H1 (cell line): ENCODE measurements at regions not wholly inside any gene's neighbourhood (a gene's known extent, or its start where the extent isn't known, plus 50 kb on each side); places are given as distances from the start of the nearest gene placed in this dataset.

Experiments used
- CTCF ChIA-PET: fragments of 300-600 bp; sonication (Branson Sonifier 250); formaldehyde crosslinking; loops from one replicate; lab custom pipeline; 2021; ENCODE audit not compliant: partially characterized antibody; lab: Charles Lee
- POLR2A ChIA-PET: fragments of 300-600 bp; sonication (Branson Sonifier 250); formaldehyde crosslinking; loops from one replicate; lab custom pipeline; 2021; ENCODE audit warnings: inconsistent platforms; ENCODE audit not compliant: partially characterized antibody; lab: Charles Lee
- DNase-seq, 2 experiments: peaks; one replicate each; pipeline versions ENCODE4 v3.0.0 to v3.0.0-alpha.2; 2010 to 2022; ENCODE audit warnings: low spot score in 2 of 2, low read depth in 1 of 2, mixed read lengths in 1 of 2
- FAIRE-seq: peaks from 2 replicates; lab custom pipeline; 2011; peaks lifted over from hg19 to GRCh38; lab: Jason Lieb, UNC
- H2AFZ ChIP-seq: 2 replicates; pipeline ENCODE4 v1.8.1; 2012; ENCODE audit warnings: low read length, inconsistent platforms
- H2AK5ac ChIP-seq: 2 replicates; pipeline ENCODE4 v1.6.1; 2013; ENCODE audit warnings: low read depth, low read length
- H2BK120ac ChIP-seq: replicated peaks from 2 replicates; pipeline ENCODE3; 2013; ENCODE audit warnings: low read depth, low read length, inconsistent platforms
- H2BK12ac ChIP-seq: 2 replicates; pipeline ENCODE4 v1.6.1; 2013; ENCODE audit warnings: low read depth, low read length
- H2BK15ac ChIP-seq: 2 replicates; pipeline ENCODE4 v1.6.1; 2013; ENCODE audit warnings: low read length
- H2BK20ac ChIP-seq: 2 replicates; pipeline ENCODE4 v1.6.1; 2013; ENCODE audit warnings: low read length
- H2BK5ac ChIP-seq: 2 replicates; pipeline ENCODE4 v1.6.1; 2013; ENCODE audit warnings: low read depth, low read length
- H3K14ac ChIP-seq: 2 replicates; pipeline ENCODE4 v1.6.1; 2013; ENCODE audit warnings: inconsistent platforms; ENCODE audit not compliant: insufficient read length
- H3K18ac ChIP-seq: 2 replicates; pipeline ENCODE4 v1.6.1; 2013; ENCODE audit warnings: low read length; ENCODE audit errors: extremely low read depth
- H3K23ac ChIP-seq: 2 replicates; pipeline ENCODE4 v1.6.1; 2013; ENCODE audit warnings: inconsistent platforms; ENCODE audit not compliant: insufficient read length
- H3K23me2 ChIP-seq: 2 replicates; pipeline ENCODE4 v1.6.1; 2013; ENCODE audit warnings: low read depth, low read length
- H3K27ac ChIP-seq: 2 replicates; pipeline ENCODE4 v1.6.1; 2011; ENCODE audit warnings: low read depth, low read length, inconsistent platforms
- H3K27me3 ChIP-seq, 4 experiments: replicated peaks in 1 of 4; 1 replicate in 1 of 4; 2 replicates in 3 of 4; pipeline versions ENCODE4 v1.6.1 to v1.8.1; 2011 to 2013; ENCODE audit warnings: low read length in 3 of 4, mild to moderate bottlenecking in 3 of 4, inconsistent platforms in 2 of 4, mixed read lengths in 2 of 4, moderate library complexity in 1 of 4; ENCODE audit not compliant: control insufficient read depth in 3 of 4, insufficient read depth in 3 of 4; ENCODE audit errors: extremely low read depth in 1 of 4
- H3K36me3 ChIP-seq, 4 experiments: 2 replicates each; pipeline versions ENCODE4 v1.6.1 to v1.8.1; 2011 to 2013; ENCODE audit warnings: mild to moderate bottlenecking in 4 of 4, low read length in 3 of 4, moderate library complexity in 2 of 4, control low read depth in 1 of 4, inconsistent platforms in 1 of 4; ENCODE audit not compliant: insufficient read depth in 4 of 4, control insufficient read depth in 2 of 4
- H3K4ac ChIP-seq: replicated peaks from 2 replicates; pipeline ENCODE3; 2013; ENCODE audit warnings: low read length, low read depth, mixed read lengths, inconsistent platforms; ENCODE audit not compliant: insufficient read length
- H3K4me1 ChIP-seq, 4 experiments: replicated peaks in 1 of 4; 1 replicate in 1 of 4; 2 replicates in 3 of 4; pipeline versions ENCODE4 v1.6.1 to v1.8.1; 2011 to 2013; ENCODE audit warnings: low read length in 3 of 4, inconsistent platforms in 2 of 4, mixed read lengths in 1 of 4; ENCODE audit not compliant: insufficient read depth in 4 of 4, control insufficient read depth in 3 of 4
- H3K4me2 ChIP-seq, 2 experiments: 2 replicates each; pipeline versions ENCODE4 v1.6.1 to v1.8.1; 2011 to 2013; ENCODE audit warnings: low read depth in 2 of 2, low read length in 2 of 2, control low read depth in 1 of 2, inconsistent platforms in 1 of 2, mild to moderate bottlenecking in 1 of 2; ENCODE audit not compliant: insufficient read depth in 1 of 2
- H3K4me3 ChIP-seq, 4 experiments: fragments of 200-600, 300-600 bp in 1 of 4; sonication (generic), shearing (Covaris generic), sonication (Bioruptor Twin) in 1 of 4; 2 replicates each; pipeline versions ENCODE4 v1.5.1 to v1.8.1; 2011 to 2016; ENCODE audit warnings: low read length in 4 of 4, low read depth in 3 of 4, control low read depth in 2 of 4, inconsistent platforms in 2 of 4, mild to moderate bottlenecking in 2 of 4, mixed read lengths in 1 of 4, moderate library complexity in 1 of 4; ENCODE audit not compliant: insufficient read depth in 2 of 4; ENCODE audit errors: extremely low read depth in 1 of 4
- H3K56ac ChIP-seq: replicated peaks from 2 replicates; pipeline ENCODE3; 2013; ENCODE audit warnings: low read depth, mild to moderate bottlenecking, mixed read lengths, low read length, inconsistent platforms; ENCODE audit not compliant: insufficient read length
- H3K79me1 ChIP-seq: 2 replicates; pipeline ENCODE4 v1.6.1; 2013; ENCODE audit warnings: low read depth, low read length, control low read depth
- H3K79me2 ChIP-seq, 2 experiments: 2 replicates each; pipeline versions ENCODE4 v1.6.1 to v1.8.1; 2012 to 2013; ENCODE audit warnings: low read length in 2 of 2, mild to moderate bottlenecking in 2 of 2, inconsistent platforms in 1 of 2; ENCODE audit not compliant: insufficient read depth in 2 of 2, control insufficient read depth in 1 of 2
- H3K9ac ChIP-seq, 4 experiments: replicated peaks in 1 of 4; 1 replicate in 1 of 4; 2 replicates in 3 of 4; pipeline versions ENCODE4 v1.6.1 to v1.8.1; 2011 to 2013; ENCODE audit warnings: low read depth in 3 of 4, low read length in 3 of 4, control low read depth in 2 of 4, mild to moderate bottlenecking in 2 of 4, moderate library complexity in 2 of 4, inconsistent platforms in 1 of 4; ENCODE audit errors: extremely low read depth in 1 of 4
- H3K9me3 ChIP-seq, 2 experiments: 2 replicates each; pipeline versions ENCODE4 v1.6.1 to v1.8.1; 2012 to 2013; ENCODE audit warnings: mild to moderate bottlenecking in 2 of 2, moderate library complexity in 2 of 2, control low read depth in 1 of 2, inconsistent platforms in 1 of 2, low read depth in 1 of 2, low read length in 1 of 2, mixed read lengths in 1 of 2; ENCODE audit not compliant: insufficient read depth in 2 of 2
- H4K20me1 ChIP-seq, 2 experiments: replicated peaks in 1 of 2; 2 replicates each; pipeline versions ENCODE3 to v1.8.1; 2011 to 2013; ENCODE audit warnings: inconsistent platforms in 2 of 2, low read length in 2 of 2, mild to moderate bottlenecking in 1 of 2; ENCODE audit not compliant: insufficient read depth in 2 of 2, control insufficient read depth in 1 of 2
- H4K5ac ChIP-seq: 2 replicates; pipeline ENCODE4 v1.6.1; 2013; ENCODE audit warnings: low read length, low read depth, mixed read lengths, inconsistent platforms; ENCODE audit not compliant: insufficient read length
- H4K8ac ChIP-seq: 2 replicates; pipeline ENCODE4 v1.8.0; 2013; ENCODE audit warnings: mild to moderate bottlenecking, moderate library complexity, low read length, inconsistent platforms; ENCODE audit not compliant: insufficient read depth; ENCODE audit errors: extremely low read depth
- H4K91ac ChIP-seq: replicated peaks from 2 replicates; pipeline ENCODE3; 2013; ENCODE audit warnings: low read length, mixed read lengths, inconsistent platforms; ENCODE audit not compliant: insufficient read length
- BACH1 ChIP-seq: IDR thresholded peaks from 2 replicates; pipeline ENCODE4 v1.6.1; 2012; ENCODE audit warnings: low read length, improper control_type of control experiment
- BRCA1 ChIP-seq: IDR thresholded peaks from 2 replicates; pipeline ENCODE4 v1.6.1; 2012; ENCODE audit warnings: low read depth, low read length, improper control_type of control experiment
- CEBPB ChIP-seq: IDR thresholded peaks from 2 replicates; pipeline ENCODE4 v1.6.1; 2012; ENCODE audit warnings: low read depth, low read length
- CREB1 ChIP-seq: IDR thresholded peaks from 2 replicates; pipeline ENCODE4 v1.6.1; 2012; ENCODE audit warnings: inconsistent platforms
- CTBP2 ChIP-seq: IDR thresholded peaks from 2 replicates; pipeline ENCODE4 v1.7.0; 2011; ENCODE audit warnings: borderline replicate concordance, mild to moderate bottlenecking, moderate library complexity, mixed read lengths, low read length; ENCODE audit not compliant: insufficient read depth, insufficient read length
- KDM1A ChIP-seq: fragments of 200-600, 300-600 bp; sonication (generic); IDR thresholded peaks from 2 replicates; pipeline ENCODE4 v1.7.1; 2016; ENCODE audit warnings: mild to moderate bottlenecking, low read length, borderline replicate concordance
- KDM5A ChIP-seq: fragments of 200-600 bp; IDR thresholded peaks from 2 replicates; pipeline ENCODE4 v1.7.1; 2012; ENCODE audit warnings: mild to moderate bottlenecking, low read length, inconsistent platforms, mixed read lengths
- MAFK ChIP-seq: IDR thresholded peaks from 2 replicates; pipeline ENCODE4 v1.6.1; 2012; ENCODE audit warnings: low read depth, mild to moderate bottlenecking, improper control_type of control experiment, low read length
- NANOG ChIP-seq: IDR thresholded peaks from 2 replicates; pipeline ENCODE4 v1.6.1; 2011; ENCODE audit warnings: low read length, low read depth, mild to moderate bottlenecking, inconsistent platforms; ENCODE audit not compliant: insufficient read depth, poor library complexity, severe bottlenecking
- RNF2 ChIP-seq: fragments of 200-900, 300-1000 bp; sonication (generic); IDR thresholded peaks from 2 replicates; pipeline ENCODE4 v1.7.1; 2016; ENCODE audit warnings: borderline replicate concordance, low read depth, mild to moderate bottlenecking, antibody characterized with exemption, low read length; ENCODE audit not compliant: poor library complexity, severe bottlenecking; ENCODE audit errors: missing control alignments
- SRF ChIP-seq: IDR thresholded peaks from 2 replicates; pipeline ENCODE4 v1.6.1; 2011; ENCODE audit warnings: mild to moderate bottlenecking, low read depth, low read length, moderate library complexity
- ZNF274 ChIP-seq: IDR thresholded peaks from 2 replicates; pipeline ENCODE4 v1.7.0; 2012; ENCODE audit warnings: low read length, borderline replicate concordance; ENCODE audit errors: extremely low read depth
- WGBS, 2 experiments: shearing (Covaris generic) in 1 of 2; methylation state at CpG; one replicate each; pipeline versions ENCODE4 v1.1.6 to v1.1.7; 2013 to 2015; ENCODE audit warnings: low lambda C conversion rate in 2 of 2, mixed read lengths in 2 of 2, inconsistent platforms in 1 of 2, low coverage in 1 of 2, missing lambda C conversion rate in 1 of 2; ENCODE audit not compliant: insufficient replicate concordance in 2 of 2, insufficient coverage in 1 of 2, insufficient read length in 1 of 2; ENCODE audit errors: extremely low coverage in 1 of 2, missing lambda C conversion rate in 1 of 2; 5-methylcytosine and 5-hydroxymethylcytosine counted together

- DNase-seq (no peak), FAIRE-seq (no peak)
- Histone ChIP-seq H4K8ac (no peak overlapping the region), H3K18ac (no peak overlapping the region), H3K79me1 (no peaks in the 10 kb centered on the region), H3K9me3 (no peaks in the 10 kb centered on the region), H2BK120ac (no peak overlapping the region), H3K36me3 (no peaks in the 10 kb centered on the region), H3K56ac (no peak overlapping the region), H3K27me3 (no peaks in the 10 kb centered on the region), H4K91ac (no peak overlapping the region), H3K23me2 (no peaks in the 10 kb centered on the region; the same call in 1 of the 2 replicates), H3K79me2 (no peaks in the 10 kb centered on the region), H2BK5ac (no peak overlapping the region), H3K4me1 (no peaks in the 10 kb centered on the region), H3K4me3 (no peak overlapping the region), H2AFZ (no peak overlapping the region), H3K4me2 (no peak overlapping the region), H4K5ac (no peak overlapping the region), H2BK20ac (no peak overlapping the region), H3K4ac (no peak overlapping the region), H2AK5ac (no peak overlapping the region), H3K14ac (no peak overlapping the region), H2BK15ac (no peak overlapping the region), H4K20me1 (no peaks in the 10 kb centered on the region), H3K23ac (no peak overlapping the region), H3K27ac (no peak overlapping the region), H2BK12ac (no peak overlapping the region), H3K9ac (no peak overlapping the region)
- ChIA-PET CTCF (no interaction called here), POLR2A (no interaction called here)
- WGBS, 2 experiments, result 78% methylated on average over 1 of the region's 1 CpG; no CpG with 5 or more reads in 1 of the 2 experiments
- no peak for TF ChIP-seq KDM1A
- TF ChIP-seq KDM5A, result no peak
- no peak for TF ChIP-seq SRF
- no peak for TF ChIP-seq BRCA1
- TF ChIP-seq MAFK, result no peak
- TF ChIP-seq CREB1, result no peak
- no peak for TF ChIP-seq ZNF274
- TF ChIP-seq CEBPB, result no peak
- no peak for TF ChIP-seq BACH1
- TF ChIP-seq NANOG, result no peak
- TF ChIP-seq RNF2, result no peak
- TF ChIP-seq CTBP2, result no peak
Measured at GRCh38 chr4:133982533-133983224, 218.9 kb downstream of the PABPC4L start.
